K562 (cell line): ENCODE measurements at regions not wholly inside any gene's neighbourhood (a gene's known extent, or its start where the extent isn't known, plus 50 kb on each side); places are given as distances from the start of the nearest gene placed in this dataset.

Source experiments
- E2F6 ChIP-seq, 2 experiments: IDR thresholded peaks; 2 replicates each; pipeline ENCODE4 v1.6.1; 2011; ENCODE audit warnings: borderline replicate concordance in 1 of 2, control low read depth in 1 of 2, low read depth in 1 of 2, low read length in 1 of 2, mild to moderate bottlenecking in 1 of 2, mixed read lengths in 1 of 2, moderate library complexity in 1 of 2; ENCODE audit not compliant: insufficient read depth in 1 of 2, insufficient read length in 1 of 2, poor library complexity in 1 of 2, severe bottlenecking in 1 of 2; ENCODE audit errors: extremely low read depth in 1 of 2
- ELF4 ChIP-seq: fragments of 450-650 bp; formaldehyde crosslinking; IDR thresholded peaks from 2 replicates; pipeline ENCODE4 v1.4.0; 2022; ENCODE audit warnings: missing genetic modification characterization
- HCFC1 ChIP-seq: IDR thresholded peaks from 2 replicates; pipeline ENCODE4 v1.6.1; 2012; ENCODE audit warnings: low read depth, low read length, improper control_type of control experiment
- SIX5 ChIP-seq, 2 experiments: IDR thresholded peaks; 2 replicates each; pipeline ENCODE4 v1.6.1; 2011; ENCODE audit warnings: low read length in 2 of 2, borderline replicate concordance in 1 of 2, low read depth in 1 of 2, mild to moderate bottlenecking in 1 of 2, moderate library complexity in 1 of 2; ENCODE audit not compliant: insufficient read depth in 1 of 2
- TAF1 ChIP-seq: IDR thresholded peaks from 2 replicates; pipeline ENCODE4 v1.6.1; 2011; ENCODE audit warnings: mild to moderate bottlenecking, low read length, moderate library complexity; ENCODE audit not compliant: insufficient read depth, control insufficient read depth, severe bottlenecking; ENCODE audit errors: extremely low read depth
- TF ChIP-seq, protein P1 (sequence below): fragments of 450-650 bp; conservative IDR thresholded peaks from 2 replicates; pipeline ENCODE4 v1.6.1; 2016; ENCODE audit warnings: missing genetic modification characterization, low read depth, mild to moderate bottlenecking, control low read depth, missing compliant biosample characterization
- TF ChIP-seq, protein P2 (sequence below), 3 experiments: IDR thresholded peaks in 2 of 3; conservative IDR thresholded peaks in 1 of 3; 2 replicates each; pipeline ENCODE4 v1.5.1; 2011 to 2012; ENCODE audit warnings: low read length in 3 of 3, mild to moderate bottlenecking in 3 of 3, control low read depth in 2 of 3, improper control_type of control experiment in 1 of 3, inconsistent platforms in 1 of 3, low read depth in 1 of 3, mixed read lengths in 1 of 3, moderate library complexity in 1 of 3; ENCODE audit not compliant: insufficient read depth in 2 of 3

DNA sequence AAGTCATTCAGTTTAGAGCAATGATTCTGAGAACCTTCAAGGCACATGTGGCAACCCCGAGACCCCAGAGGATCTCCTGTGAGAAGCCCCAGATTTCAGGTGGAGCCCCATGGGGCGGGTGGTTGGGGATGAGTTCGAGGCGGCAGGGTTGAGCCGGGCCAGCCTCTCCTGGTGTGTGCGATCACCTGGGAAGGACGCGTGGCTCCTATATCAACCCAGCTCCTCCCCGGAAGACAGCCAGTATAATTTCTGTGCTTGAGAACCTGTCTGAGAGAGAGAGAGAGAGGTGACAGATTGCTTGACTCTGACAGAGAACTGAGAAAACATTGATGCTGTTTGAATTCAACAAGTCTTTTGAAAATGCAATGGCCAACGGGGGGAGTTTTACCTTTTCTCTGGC, 89.0 kb downstream of the TEX29 start:
- TF ChIP-seq, protein P1, sequence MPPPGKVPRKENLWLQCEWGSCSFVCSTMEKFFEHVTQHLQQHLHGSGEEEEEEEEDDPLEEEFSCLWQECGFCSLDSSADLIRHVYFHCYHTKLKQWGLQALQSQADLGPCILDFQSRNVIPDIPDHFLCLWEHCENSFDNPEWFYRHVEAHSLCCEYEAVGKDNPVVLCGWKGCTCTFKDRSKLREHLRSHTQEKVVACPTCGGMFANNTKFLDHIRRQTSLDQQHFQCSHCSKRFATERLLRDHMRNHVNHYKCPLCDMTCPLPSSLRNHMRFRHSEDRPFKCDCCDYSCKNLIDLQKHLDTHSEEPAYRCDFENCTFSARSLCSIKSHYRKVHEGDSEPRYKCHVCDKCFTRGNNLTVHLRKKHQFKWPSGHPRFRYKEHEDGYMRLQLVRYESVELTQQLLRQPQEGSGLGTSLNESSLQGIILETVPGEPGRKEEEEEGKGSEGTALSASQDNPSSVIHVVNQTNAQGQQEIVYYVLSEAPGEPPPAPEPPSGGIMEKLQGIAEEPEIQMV (tag) = no peak
- TF ChIP-seq SIX5 (IDR thresholded peaks at IDR 0.05; ENCODE audit: borderline replicate concordance in 1 of 2, insufficient read depth in 1 of 2, low read depth in 1 of 2, low read length in 2 of 2) (no peak), E2F6 (IDR thresholded peaks at IDR 0.05; ENCODE audit: borderline replicate concordance in 1 of 2, extremely low read depth in 1 of 2, insufficient read depth in 1 of 2, insufficient read length in 1 of 2, low read depth in 1 of 2, low read length in 1 of 2, poor library complexity in 1 of 2, severe bottlenecking in 1 of 2) (no peak), HCFC1 (no peak), ELF4 (no peak), TAF1 (no peak)
- TF ChIP-seq, protein P2, sequence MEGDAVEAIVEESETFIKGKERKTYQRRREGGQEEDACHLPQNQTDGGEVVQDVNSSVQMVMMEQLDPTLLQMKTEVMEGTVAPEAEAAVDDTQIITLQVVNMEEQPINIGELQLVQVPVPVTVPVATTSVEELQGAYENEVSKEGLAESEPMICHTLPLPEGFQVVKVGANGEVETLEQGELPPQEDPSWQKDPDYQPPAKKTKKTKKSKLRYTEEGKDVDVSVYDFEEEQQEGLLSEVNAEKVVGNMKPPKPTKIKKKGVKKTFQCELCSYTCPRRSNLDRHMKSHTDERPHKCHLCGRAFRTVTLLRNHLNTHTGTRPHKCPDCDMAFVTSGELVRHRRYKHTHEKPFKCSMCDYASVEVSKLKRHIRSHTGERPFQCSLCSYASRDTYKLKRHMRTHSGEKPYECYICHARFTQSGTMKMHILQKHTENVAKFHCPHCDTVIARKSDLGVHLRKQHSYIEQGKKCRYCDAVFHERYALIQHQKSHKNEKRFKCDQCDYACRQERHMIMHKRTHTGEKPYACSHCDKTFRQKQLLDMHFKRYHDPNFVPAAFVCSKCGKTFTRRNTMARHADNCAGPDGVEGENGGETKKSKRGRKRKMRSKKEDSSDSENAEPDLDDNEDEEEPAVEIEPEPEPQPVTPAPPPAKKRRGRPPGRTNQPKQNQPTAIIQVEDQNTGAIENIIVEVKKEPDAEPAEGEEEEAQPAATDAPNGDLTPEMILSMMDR (IDR thresholded peaks at IDR 0.05 in 2 of 3, conservative IDR thresholded peaks at IDR 0.05 in 1 of 3; ENCODE audit: insufficient read depth in 2 of 3, low read depth in 1 of 3, low read length in 3 of 3) = no peak
